Suppressor macrophage treated with lipopolysaccharide for 1 hour (primary cell): ENCODE measurements at regions not wholly inside any gene's neighbourhood (a gene's known extent, or its start where the extent isn't known, plus 50 kb on each side); places are given as distances from the start of the nearest gene placed in this dataset.

Experiments
- DNase-seq, 3 donors: peaks; one replicate each; pipeline ENCODE4 v3.0.0-alpha.2; 2020 to 2022

- DNase-seq, result no peak
Observed at GRCh38 chr5:22970956-22971618, 117.9 kb upstream of the CDH12 start.

GRCh38 chr5:22970491-22970890 lies 117.3 kb upstream of the CDH12 start:
- no peak for DNase-seq

- no peak for DNase-seq
Observed at GRCh38 chr5:22968386-22968785, 115.2 kb upstream of the CDH12 start.

GRCh38 chr5:22965960-22966359 lies 112.8 kb upstream of the CDH12 start:
- no peak for DNase-seq

- DNase-seq, result no peak
Observed at GRCh38 chr5:22964632-22965031, 111.5 kb upstream of the CDH12 start.

GRCh38 chr5:22958462-22959262 lies 105.5 kb upstream of the CDH12 start:
- DNase-seq, result no peak

- no peak for DNase-seq
Observed at GRCh38 chr5:22947921-22948320, 94.8 kb upstream of the CDH12 start.

GRCh38 chr5:22938362-22938761 lies 85.2 kb upstream of the CDH12 start:
- no peak for DNase-seq

- DNase-seq, result no peak
Observed at GRCh38 chr5:22928821-22929482, 75.8 kb upstream of the CDH12 start.

- DNase-seq, result no peak
Observed at GRCh38 chr5:22926574-22926973, 73.4 kb upstream of the CDH12 start.

GRCh38 chr5:22918511-22918910 lies 65.4 kb upstream of the CDH12 start:
- no peak for DNase-seq

GRCh38 chr5:22916393-22916792 lies 63.2 kb upstream of the CDH12 start:
- no peak for DNase-seq

GRCh38 chr5:22911019-22911418 lies 57.9 kb upstream of the CDH12 start:
- no peak for DNase-seq

GRCh38 chr5:22910523-22910922 lies 57.4 kb upstream of the CDH12 start:
- no peak for DNase-seq

GRCh38 chr5:22908586-22908985 lies 55.4 kb upstream of the CDH12 start:
- DNase-seq, result no peak

- peak in 1 of 3 donors; percentile 1 for DNase-seq
Observed at GRCh38 chr5:22908129-22908528, 55.0 kb upstream of the CDH12 start.
